Activated T-cell treated with anti-CD3 and anti-CD28 coated beads for 4 hours (primary cell): ENCODE measurements at regions not wholly inside any gene's neighbourhood (a gene's known extent, or its start where the extent isn't known, plus 50 kb on each side); places are given as distances from the start of the nearest gene placed in this dataset.
"Not testable (repeated sequence)": the region's sequence is repeated elsewhere in the genome, so short reads cannot be mapped to it uniquely, and the experiment has no call there.

Experiments used
- DNase-seq: peaks from one replicate; pipeline ENCODE4 v3.0.0-alpha.2; 2020

GRCh38 chr15:62326460-62327011 is 161.5 kb upstream of the C2CD4B start:
- DNase-seq, result no peak

- no peak for DNase-seq
Observed at GRCh38 chr15:62327406-62327805, 162.3 kb upstream of the C2CD4B start.

- not testable (repeated sequence) for DNase-seq
Observed at GRCh38 chr15:62332472-62332871, 167.4 kb upstream of the C2CD4B start.

- DNase-seq, result no peak
Observed at GRCh38 chr15:62334536-62334935, 169.5 kb upstream of the C2CD4B start.

GRCh38 chr15:62337934-62338333 is 172.8 kb upstream of the C2CD4B start:
- DNase-seq, result no peak

GRCh38 chr15:62338497-62338896 is 173.4 kb upstream of the C2CD4B start:
- DNase-seq, result no peak

- DNase-seq, result no peak
Observed at GRCh38 chr15:62342959-62343358, 177.9 kb upstream of the C2CD4B start.

GRCh38 chr15:62343397-62343796 is 178.3 kb upstream of the C2CD4B start:
- DNase-seq, result no peak

- peak; percentile 17 for DNase-seq
Observed at GRCh38 chr15:62344806-62345539, 179.9 kb upstream of the C2CD4B start.

GRCh38 chr15:62346168-62346567 is 181.1 kb upstream of the C2CD4B start:
- no peak for DNase-seq

- DNase-seq, result no peak
Observed at GRCh38 chr15:62348118-62348517, 183.0 kb upstream of the C2CD4B start.

GRCh38 chr15:62348623-62349022 is 183.5 kb upstream of the C2CD4B start:
- DNase-seq, result no peak

GRCh38 chr15:62352817-62353216 is 187.7 kb upstream of the C2CD4B start:
- no peak for DNase-seq

- no peak for DNase-seq
Observed at GRCh38 chr15:62357431-62357830, 192.3 kb upstream of the C2CD4B start.

- no peak for DNase-seq
Observed at GRCh38 chr15:62359416-62359815, 194.3 kb upstream of the C2CD4B start.

- DNase-seq, result no peak
Observed at GRCh38 chr15:62360332-62361097, 195.4 kb upstream of the C2CD4B start.

- DNase-seq, result no peak
Observed at GRCh38 chr15:62362144-62362543, 197.1 kb upstream of the C2CD4B start.

GRCh38 chr15:62362608-62363007 is 197.5 kb upstream of the C2CD4B start:
- DNase-seq, result no peak

- no peak for DNase-seq
Observed at GRCh38 chr15:62363913-62364312, 198.8 kb upstream of the C2CD4B start.

GRCh38 chr15:62365795-62366442 is 200.8 kb upstream of the C2CD4B start:
- DNase-seq, result no peak

- no peak for DNase-seq
Observed at GRCh38 chr15:62369454-62369853, 204.4 kb upstream of the C2CD4B start.

- DNase-seq, result not testable (repeated sequence)
Observed at GRCh38 chr15:62371683-62372082, 206.6 kb upstream of the C2CD4B start.

- no peak for DNase-seq
Observed at GRCh38 chr15:62377736-62378480, 212.8 kb upstream of the C2CD4B start.
